SJSA1 (cell line): ENCODE measurements at regions not wholly inside any gene's neighbourhood (a gene's known extent, or its start where the extent isn't known, plus 50 kb on each side); places are given as distances from the start of the nearest gene placed in this dataset.

Experiments used
- DNase-seq, 2 experiments: peaks; one replicate each; pipeline ENCODE4 v3.0.0-alpha.2; 2015 to 2020; ENCODE audit warnings: low spot score in 2 of 2, low read depth in 1 of 2
- H3K27ac ChIP-seq: fragments of 250-450 bp; sonication (Bioruptor Pico); 2 replicates; pipeline ENCODE4 v1.5.1; 2020; ENCODE audit warnings: mild to moderate bottlenecking, moderate library complexity
- H3K27me3 ChIP-seq: fragments of 250-450 bp; sonication (Bioruptor Pico); replicated peaks from 2 replicates; pipeline ENCODE4 v1.5.1; 2020; ENCODE audit warnings: mild to moderate bottlenecking, moderate library complexity
- H3K36me3 ChIP-seq: fragments of 250-450 bp; sonication (Bioruptor Pico); 2 replicates; pipeline ENCODE4 v1.5.1; 2020; ENCODE audit warnings: mild to moderate bottlenecking
- H3K4me1 ChIP-seq: fragments of 250-450 bp; sonication (Bioruptor Pico); replicated peaks from 2 replicates; pipeline ENCODE4 v1.6.1; 2021; ENCODE audit warnings: mild to moderate bottlenecking
- H3K4me3 ChIP-seq: fragments of 250-450 bp; sonication (Bioruptor Pico); 2 replicates; pipeline ENCODE4 v1.5.1; 2020; ENCODE audit warnings: mild to moderate bottlenecking
- H3K9me3 ChIP-seq: fragments of 250-450 bp; sonication (Bioruptor Pico); replicated peaks from 2 replicates; pipeline ENCODE4 v1.5.1; 2020; ENCODE audit warnings: mild to moderate bottlenecking

DNA sequence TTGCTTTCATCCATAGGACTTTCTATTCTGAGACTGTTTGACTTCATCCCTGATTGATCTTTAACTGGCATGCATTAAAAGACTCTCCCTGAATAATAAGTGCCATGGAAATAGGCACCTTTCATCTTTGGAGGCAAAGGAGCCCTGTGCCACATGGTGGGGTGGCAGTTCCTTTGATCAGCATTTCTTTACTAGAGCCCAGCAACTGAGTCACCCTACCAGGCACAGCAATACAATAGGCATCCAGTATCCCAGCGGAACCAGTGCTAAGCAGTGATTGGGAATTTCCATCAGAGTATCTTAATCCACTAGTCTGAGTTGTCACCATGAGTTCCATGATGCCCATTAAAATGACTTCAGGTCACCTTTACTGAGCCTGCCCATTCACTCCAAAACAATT, 476.1 kb upstream of the MPDZ start:
- H3K27me3 ChIP-seq = no peaks in the 10 kb centered on the region
- peaks cover under 1% of the 10 kb centered on the region; the same call in 1 of the 2 replicates for H3K4me1 ChIP-seq
- no peak overlapping the region for H3K27ac ChIP-seq
- DNase-seq = no peak
- H3K9me3 ChIP-seq = no peaks in the 10 kb centered on the region
- H3K4me3 ChIP-seq = no peak overlapping the region
- no peaks in the 10 kb centered on the region for H3K36me3 ChIP-seq

DNA sequence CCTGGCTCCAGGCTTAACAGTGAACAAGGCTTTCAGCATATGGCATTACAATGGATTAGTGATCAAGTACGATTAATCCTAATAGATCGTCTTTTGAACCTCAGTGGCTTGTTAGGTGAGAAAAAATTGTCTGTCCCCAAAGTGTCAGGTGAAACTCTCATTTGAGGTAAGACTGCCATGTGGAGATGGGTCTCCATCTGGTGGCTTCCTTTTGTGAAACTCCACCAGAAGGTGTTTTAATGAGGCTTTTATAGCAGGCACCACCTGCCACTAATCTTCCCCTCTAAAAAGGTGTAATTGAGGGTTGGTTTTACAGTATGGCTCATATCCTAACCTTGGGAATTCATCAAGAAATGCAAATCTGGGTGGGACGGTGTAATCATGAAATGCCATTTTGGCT, 471.1 kb upstream of the MPDZ start:
- peaks cover 11% of the 10 kb centered on the region; the same call in 1 of the 2 replicates for H3K4me1 ChIP-seq
- DNase-seq = no peak
- no peak overlapping the region for H3K4me3 ChIP-seq
- H3K27ac ChIP-seq = no peak overlapping the region
- no peaks in the 10 kb centered on the region for H3K9me3 ChIP-seq
- no peaks in the 10 kb centered on the region for H3K36me3 ChIP-seq
- H3K27me3 ChIP-seq = no peaks in the 10 kb centered on the region

DNA sequence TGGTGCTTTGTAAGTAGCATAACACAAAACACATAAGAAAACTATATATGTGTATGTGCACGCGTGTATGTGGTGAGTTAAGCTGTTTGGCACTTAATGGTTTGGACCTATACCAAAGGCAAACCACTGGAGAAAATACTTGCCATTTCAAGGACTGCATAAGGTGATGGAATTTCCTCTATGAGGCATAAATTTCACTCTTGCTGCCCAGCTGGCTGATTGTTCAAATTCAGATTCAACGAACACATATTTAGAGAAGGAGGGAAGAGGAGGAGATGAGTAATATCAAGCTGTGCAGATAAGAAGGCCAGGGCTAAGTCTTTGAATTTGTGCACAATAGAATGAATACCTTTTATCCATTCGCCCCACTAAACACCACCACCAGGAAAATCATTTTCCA, 470.6 kb upstream of the MPDZ start:
- no peak overlapping the region for H3K27ac ChIP-seq

DNA sequence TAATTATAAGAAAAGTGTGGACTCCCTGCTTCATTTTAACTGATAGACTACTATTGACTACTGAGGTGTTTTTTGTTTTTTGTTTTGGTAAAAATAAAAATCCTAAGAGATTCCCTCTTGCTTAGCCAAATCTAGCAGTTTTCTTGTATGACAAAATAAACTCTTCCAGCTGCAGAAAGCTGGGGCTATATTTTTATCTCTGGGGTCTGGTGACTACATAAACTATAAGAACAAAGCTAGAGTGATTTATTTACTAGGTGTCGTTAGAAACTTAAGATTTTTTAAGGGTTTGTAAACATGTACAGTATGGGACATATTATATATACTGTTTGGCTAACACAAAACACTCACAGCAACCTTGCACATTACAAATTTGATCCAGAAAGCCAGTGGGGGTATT, 467.4 kb upstream of the MPDZ start:
- Histone ChIP-seq H3K36me3 (no peaks in the 10 kb centered on the region), H3K27me3 (no peaks in the 10 kb centered on the region), H3K4me3 (no peak overlapping the region), H3K9me3 (no peaks in the 10 kb centered on the region), H3K4me1 (peaks cover 11% of the 10 kb centered on the region; the same call in 1 of the 2 replicates), H3K27ac (no peak overlapping the region)
- DNase-seq = no peak

More for the DNA sequence above, 470.6 kb upstream of the MPDZ start:
- H3K36me3 ChIP-seq = no peaks in the 10 kb centered on the region
- H3K27me3 ChIP-seq = no peaks in the 10 kb centered on the region
- H3K4me3 ChIP-seq = no peak overlapping the region
- H3K9me3 ChIP-seq = no peaks in the 10 kb centered on the region
- DNase-seq = peak in 1 of 2 experiments; percentile 39
- peaks cover 11% of the 10 kb centered on the region; the same call in 1 of the 2 replicates for H3K4me1 ChIP-seq

DNA sequence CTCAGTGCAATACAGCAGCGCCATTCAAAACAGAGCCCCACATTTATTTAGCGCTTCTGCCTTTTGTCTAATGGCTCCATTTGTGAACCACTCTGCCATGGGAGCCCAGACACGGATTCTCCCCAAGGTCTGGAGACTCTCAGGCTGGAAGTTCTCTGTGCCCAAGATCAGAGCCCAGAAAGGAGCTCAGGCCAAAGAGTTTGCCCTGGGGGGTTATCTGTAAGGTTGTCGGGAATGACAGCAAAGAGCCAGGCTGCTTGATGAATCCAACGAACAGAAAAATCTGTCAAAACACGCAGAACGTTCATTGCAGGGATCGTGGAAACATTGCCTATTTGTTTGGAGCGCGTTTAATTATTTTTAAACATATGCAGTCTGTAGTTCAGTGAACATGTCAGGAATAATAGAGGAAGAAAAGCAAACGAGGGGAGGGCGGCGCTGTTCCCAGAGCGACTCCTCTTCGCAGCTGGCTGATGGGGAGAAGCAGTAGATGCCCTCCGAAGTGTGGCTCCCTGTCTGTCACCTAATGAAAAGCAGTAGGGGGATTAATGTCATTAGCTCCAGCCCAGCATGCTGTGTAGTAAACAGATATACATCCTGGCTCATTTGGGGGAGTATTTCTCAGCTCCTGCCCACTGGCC, 464.9 kb upstream of the MPDZ start:
- Histone ChIP-seq H3K36me3 (no peaks in the 10 kb centered on the region), H3K9me3 (no peaks in the 10 kb centered on the region), H3K4me1 (no peaks in the 10 kb centered on the region), H3K27me3 (no peaks in the 10 kb centered on the region), H3K4me3 (no peak overlapping the region), H3K27ac (no peak overlapping the region)
- DNase-seq = no peak

DNA sequence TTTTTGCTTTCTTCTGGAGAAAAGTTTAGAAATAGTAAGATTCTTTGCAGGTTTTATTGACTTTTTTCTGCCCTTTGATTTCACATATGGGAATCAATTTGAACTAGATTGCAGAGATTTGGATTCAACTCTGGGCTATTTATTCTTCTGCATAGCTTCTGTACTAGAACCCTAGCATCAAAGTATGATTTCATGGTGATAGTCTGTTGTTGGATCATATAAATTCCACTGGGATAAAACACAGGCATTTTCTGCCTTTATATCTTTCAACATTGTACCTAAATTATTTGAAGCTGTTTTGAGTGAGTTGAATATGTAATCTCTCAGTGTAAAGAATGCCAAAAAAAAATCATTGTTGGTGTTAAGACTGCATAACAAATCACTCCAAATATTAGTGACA, 458.4 kb upstream of the MPDZ start:
- Histone ChIP-seq H3K4me3 (no peak overlapping the region), H3K4me1 (no peaks in the 10 kb centered on the region), H3K27me3 (no peaks in the 10 kb centered on the region), H3K36me3 (no peaks in the 10 kb centered on the region), H3K27ac (no peak overlapping the region), H3K9me3 (no peaks in the 10 kb centered on the region)
- no peak for DNase-seq

DNA sequence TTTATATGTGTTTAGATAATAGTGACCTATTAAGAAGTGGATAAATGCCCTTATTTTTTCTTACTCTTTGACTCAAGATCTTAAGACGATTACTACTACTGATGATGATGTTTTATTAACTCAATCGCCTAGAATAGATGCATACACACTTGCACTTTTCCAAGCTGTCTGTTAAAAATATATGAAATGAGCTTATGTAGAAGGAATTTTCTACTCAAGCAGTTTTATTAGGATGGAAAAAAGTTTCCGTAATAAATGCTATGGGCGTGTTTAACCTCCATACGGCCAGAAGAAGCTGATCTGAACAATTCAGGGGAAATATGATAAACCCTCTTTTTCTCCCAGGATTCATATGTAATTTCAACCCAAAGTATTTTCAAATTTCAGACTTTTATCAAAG, 455.7 kb upstream of the MPDZ start:
- no peaks in the 10 kb centered on the region for H3K27me3 ChIP-seq
- no peaks in the 10 kb centered on the region for H3K4me1 ChIP-seq
- no peaks in the 10 kb centered on the region for H3K36me3 ChIP-seq
- no peak for DNase-seq
- no peak overlapping the region for H3K27ac ChIP-seq
- H3K4me3 ChIP-seq = no peak overlapping the region
- H3K9me3 ChIP-seq = no peaks in the 10 kb centered on the region

DNA sequence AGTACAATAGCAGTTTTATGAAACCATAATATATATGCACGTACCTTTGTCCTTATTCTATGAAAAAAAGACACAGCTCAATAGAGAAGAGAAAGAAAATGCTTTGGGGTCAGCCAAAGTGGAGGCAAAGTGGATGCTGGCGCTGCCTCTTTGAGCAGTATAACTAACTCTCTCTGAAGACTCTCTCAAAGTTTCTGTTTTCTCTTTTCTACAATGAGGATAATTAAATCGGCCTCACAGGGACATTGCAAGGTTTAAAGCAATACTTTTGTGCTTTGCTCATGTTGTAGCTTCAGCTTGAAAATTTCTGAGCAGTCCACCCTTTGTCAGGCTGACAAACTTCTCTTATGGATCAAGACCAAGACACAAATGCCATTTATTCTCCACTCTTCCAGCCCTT, 455.1 kb upstream of the MPDZ start:
- H3K4me1 ChIP-seq = no peaks in the 10 kb centered on the region
- no peak overlapping the region for H3K27ac ChIP-seq
- no peak for DNase-seq
- no peaks in the 10 kb centered on the region for H3K9me3 ChIP-seq
- no peak overlapping the region for H3K4me3 ChIP-seq
- H3K36me3 ChIP-seq = no peaks in the 10 kb centered on the region
- H3K27me3 ChIP-seq = no peaks in the 10 kb centered on the region

DNA sequence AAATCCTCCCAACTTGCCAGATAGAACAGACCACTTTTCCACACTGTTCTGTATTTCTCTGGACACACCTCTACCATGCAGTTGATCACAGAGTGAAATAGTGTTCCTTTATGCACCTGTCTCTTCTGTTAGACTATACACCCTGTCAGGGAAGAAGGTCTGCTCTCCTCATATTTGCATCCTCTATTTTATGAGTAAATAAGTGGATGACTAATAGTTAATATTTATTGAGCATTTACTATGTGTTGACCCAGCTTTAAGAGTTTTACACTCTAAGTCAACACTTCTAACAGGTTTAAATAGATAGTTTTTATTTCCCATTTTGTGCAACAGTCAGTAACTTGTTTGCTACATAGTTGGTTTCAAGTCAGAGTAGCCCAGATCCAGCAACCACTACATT, 452.8 kb upstream of the MPDZ start:
- no peaks in the 10 kb centered on the region for H3K4me1 ChIP-seq
- no peaks in the 10 kb centered on the region for H3K9me3 ChIP-seq
- H3K27me3 ChIP-seq = no peaks in the 10 kb centered on the region
- H3K36me3 ChIP-seq = no peaks in the 10 kb centered on the region
- no peak overlapping the region for H3K4me3 ChIP-seq
- H3K27ac ChIP-seq = no peak overlapping the region
- DNase-seq = no peak

DNA sequence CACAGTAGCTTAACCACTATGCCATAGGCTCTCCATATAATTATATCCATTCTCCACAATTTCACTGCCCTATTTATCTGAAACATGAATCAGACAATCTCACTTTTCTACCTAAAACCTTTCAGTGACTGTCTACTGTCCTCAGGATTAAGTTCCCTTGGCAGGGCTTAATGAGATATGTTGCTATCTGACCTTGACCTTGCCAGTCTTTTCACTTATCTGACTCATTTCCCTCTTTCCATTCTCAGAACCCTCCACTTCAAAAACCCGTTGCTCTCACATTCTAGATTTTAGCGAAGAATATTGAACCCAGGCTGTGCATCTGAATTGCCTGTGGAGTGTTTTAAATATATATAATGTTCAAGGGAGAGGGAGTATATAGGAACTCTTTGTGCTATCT, 452.1 kb upstream of the MPDZ start:
- Histone ChIP-seq H3K27ac (no peak overlapping the region), H3K36me3 (no peaks in the 10 kb centered on the region), H3K9me3 (no peaks in the 10 kb centered on the region), H3K27me3 (no peaks in the 10 kb centered on the region), H3K4me1 (no peaks in the 10 kb centered on the region), H3K4me3 (no peak overlapping the region)
- no peak for DNase-seq

DNA sequence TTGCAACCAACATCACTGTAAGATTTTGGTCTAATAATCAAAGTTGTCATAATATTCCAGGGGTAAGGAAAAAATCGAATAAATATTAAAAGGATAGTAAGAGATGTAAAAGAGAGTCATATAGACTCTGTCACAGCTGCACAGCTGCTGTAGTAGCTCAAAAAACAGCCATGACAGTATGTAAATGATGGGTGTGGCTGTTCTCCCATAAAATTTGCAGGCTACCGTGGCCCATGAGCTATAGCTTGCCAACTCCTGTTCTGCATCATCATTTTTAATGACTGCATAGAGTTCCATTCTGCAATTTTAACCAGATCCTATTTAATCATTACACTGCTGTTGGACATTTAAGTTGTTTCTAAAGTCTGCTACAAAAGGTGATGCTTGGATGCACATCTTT, 450.5 kb upstream of the MPDZ start:
- no peak overlapping the region for H3K4me3 ChIP-seq
- no peaks in the 10 kb centered on the region for H3K27me3 ChIP-seq
- no peaks in the 10 kb centered on the region for H3K9me3 ChIP-seq
- no peaks in the 10 kb centered on the region for H3K36me3 ChIP-seq
- H3K27ac ChIP-seq = no peak overlapping the region
- DNase-seq = no peak
- H3K4me1 ChIP-seq = no peaks in the 10 kb centered on the region

DNA sequence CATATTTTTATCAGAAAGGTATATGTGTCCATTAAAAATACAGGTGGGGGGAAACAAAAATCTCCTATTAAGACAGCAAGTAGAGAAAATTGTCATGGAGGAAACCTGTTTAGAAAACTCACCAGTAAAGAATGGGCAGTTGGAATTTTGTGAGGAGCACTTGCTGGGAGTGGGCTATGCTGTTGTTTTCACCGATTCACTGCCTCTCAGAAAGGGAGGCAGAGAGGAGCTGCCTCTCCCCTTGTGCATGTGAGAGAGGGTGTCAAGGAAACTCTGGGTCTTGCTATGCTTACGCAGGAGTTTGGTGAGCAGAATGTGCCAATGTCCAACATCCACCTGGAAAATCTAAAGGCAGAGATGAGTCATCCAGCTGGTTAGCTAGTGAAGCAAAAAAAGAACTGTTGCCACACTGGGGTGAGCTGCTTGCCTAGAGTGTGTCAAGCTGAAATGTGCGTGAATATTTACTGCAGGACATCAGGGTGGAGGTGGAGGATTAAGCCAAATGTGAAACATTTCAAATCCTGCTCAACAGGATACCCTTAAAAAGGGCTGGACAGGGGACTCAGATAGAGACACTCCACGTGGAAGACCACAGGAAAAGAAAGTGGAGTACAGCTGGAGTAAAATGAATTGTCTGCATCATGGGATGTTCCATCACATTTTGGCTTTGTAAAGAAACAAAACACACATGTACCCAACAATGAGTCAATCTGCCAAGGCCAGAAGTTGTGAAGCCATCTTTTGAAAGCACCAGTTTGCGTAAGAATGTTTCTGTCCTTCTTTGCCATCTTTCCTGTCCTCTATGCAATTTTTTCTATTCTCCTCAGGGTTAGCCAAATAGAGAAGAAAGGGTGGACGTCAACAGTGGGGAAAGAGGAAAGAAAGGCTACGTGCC, 449.7 kb upstream of the MPDZ start:
- H3K9me3 ChIP-seq = no peaks in the 10 kb centered on the region
- H3K4me1 ChIP-seq = no peaks in the 10 kb centered on the region
- no peaks in the 10 kb centered on the region for H3K36me3 ChIP-seq
- H3K4me3 ChIP-seq = no peak overlapping the region
- H3K27ac ChIP-seq = no peak overlapping the region
- no peak for DNase-seq
- H3K27me3 ChIP-seq = no peaks in the 10 kb centered on the region

DNA sequence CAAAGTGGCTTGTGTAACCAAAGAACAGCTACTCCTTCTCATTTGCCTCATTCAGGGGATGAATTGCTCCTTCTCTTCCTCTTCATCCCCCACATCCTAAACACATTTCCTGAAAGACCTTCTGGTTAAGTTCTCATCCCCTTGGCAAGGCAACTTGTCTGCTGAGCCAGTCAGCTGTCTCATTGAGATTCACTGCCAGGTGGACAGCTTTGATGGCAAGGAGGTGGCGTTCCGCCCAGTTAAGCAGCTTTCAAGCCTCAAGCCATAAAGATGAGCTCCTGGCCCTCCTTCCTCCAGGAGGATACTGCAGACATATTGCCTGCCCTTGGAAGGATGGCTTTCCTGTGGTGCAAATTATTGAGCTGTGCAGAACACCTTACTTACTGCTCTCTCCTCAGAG, 448.6 kb upstream of the MPDZ start:
- no peaks in the 10 kb centered on the region for H3K4me1 ChIP-seq
- no peak for DNase-seq
- no peak overlapping the region for H3K4me3 ChIP-seq

DNA sequence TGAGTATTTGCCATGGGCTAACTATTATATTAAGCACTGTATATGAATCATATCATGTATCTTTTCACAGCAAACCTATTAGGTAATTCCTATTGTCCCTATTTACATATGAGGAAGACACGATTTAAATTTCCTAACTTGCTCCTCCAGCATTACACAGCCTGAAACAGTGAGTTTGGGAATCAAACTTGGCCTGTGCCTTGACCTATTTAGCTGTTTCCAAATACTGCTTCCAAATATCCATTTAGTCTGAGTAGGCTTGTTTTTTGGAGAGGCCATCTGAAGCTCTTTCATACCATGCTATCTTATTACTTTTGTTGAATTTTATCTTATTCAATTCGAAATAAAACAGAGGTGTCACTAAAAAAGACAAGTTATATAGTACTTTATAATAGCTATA, 447.3 kb upstream of the MPDZ start:
- no peaks in the 10 kb centered on the region for H3K36me3 ChIP-seq
- H3K4me3 ChIP-seq = no peak overlapping the region
- no peaks in the 10 kb centered on the region for H3K9me3 ChIP-seq
- H3K4me1 ChIP-seq = no peaks in the 10 kb centered on the region
- H3K27ac ChIP-seq = no peak overlapping the region
- no peak for DNase-seq
- H3K27me3 ChIP-seq = no peaks in the 10 kb centered on the region

More for the DNA sequence above, 448.6 kb upstream of the MPDZ start:
- no peak overlapping the region for H3K27ac ChIP-seq
- no peaks in the 10 kb centered on the region for H3K27me3 ChIP-seq
- no peaks in the 10 kb centered on the region for H3K36me3 ChIP-seq
- H3K9me3 ChIP-seq = no peaks in the 10 kb centered on the region
